ENCODE measurements at regions not wholly inside any gene's neighbourhood (a gene's known extent, or its start where the extent isn't known, plus 50 kb on each side); places are given as distances from the start of the nearest gene placed in this dataset.
A peak's percentile ranks its signal among the peaks of the same experiment; 100 is the strongest.

DNA sequence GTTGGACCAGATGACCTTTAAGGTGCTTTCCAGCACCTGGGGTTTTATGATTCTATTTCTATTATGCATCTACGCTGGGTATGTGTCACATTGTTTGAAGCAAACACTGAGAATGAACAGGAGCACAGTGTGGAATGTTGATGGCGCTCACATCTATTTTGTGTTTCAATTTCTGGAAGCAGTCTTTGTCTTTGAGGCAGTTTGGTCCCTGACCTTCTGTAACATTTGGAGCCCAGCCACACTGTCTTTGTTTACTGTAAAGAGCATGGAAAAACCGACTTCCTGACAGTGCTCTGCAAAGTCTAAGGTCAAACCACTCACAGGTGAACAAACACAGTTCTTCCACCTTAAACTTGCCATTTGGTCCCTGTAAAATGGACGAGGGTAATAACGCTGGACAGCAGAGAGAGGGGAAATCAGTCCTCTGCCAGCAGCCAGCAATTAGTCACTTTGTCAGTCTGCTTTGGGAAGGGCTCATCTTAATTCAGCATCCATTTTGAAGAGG lies 155.5 kb downstream of the PRL start:
- TF ChIP-seq, protein P1, sequence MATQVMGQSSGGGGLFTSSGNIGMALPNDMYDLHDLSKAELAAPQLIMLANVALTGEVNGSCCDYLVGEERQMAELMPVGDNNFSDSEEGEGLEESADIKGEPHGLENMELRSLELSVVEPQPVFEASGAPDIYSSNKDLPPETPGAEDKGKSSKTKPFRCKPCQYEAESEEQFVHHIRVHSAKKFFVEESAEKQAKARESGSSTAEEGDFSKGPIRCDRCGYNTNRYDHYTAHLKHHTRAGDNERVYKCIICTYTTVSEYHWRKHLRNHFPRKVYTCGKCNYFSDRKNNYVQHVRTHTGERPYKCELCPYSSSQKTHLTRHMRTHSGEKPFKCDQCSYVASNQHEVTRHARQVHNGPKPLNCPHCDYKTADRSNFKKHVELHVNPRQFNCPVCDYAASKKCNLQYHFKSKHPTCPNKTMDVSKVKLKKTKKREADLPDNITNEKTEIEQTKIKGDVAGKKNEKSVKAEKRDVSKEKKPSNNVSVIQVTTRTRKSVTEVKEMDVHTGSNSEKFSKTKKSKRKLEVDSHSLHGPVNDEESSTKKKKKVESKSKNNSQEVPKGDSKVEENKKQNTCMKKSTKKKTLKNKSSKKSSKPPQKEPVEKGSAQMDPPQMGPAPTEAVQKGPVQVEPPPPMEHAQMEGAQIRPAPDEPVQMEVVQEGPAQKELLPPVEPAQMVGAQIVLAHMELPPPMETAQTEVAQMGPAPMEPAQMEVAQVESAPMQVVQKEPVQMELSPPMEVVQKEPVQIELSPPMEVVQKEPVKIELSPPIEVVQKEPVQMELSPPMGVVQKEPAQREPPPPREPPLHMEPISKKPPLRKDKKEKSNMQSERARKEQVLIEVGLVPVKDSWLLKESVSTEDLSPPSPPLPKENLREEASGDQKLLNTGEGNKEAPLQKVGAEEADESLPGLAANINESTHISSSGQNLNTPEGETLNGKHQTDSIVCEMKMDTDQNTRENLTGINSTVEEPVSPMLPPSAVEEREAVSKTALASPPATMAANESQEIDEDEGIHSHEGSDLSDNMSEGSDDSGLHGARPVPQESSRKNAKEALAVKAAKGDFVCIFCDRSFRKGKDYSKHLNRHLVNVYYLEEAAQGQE (IDR thresholded peaks at IDR 0.05; ENCODE audit: low read depth) = no peak
- TF ChIP-seq TEAD4 (IDR thresholded peaks at IDR 0.05) (no peak), EGR1 (IDR thresholded peaks at IDR 0.05) (no peak), EP300 (IDR thresholded peaks at IDR 0.05; ENCODE audit: borderline replicate concordance) (no peak), RAD21 (IDR thresholded peaks at IDR 0.05; ENCODE audit: low read depth) (no peak), YY1 (IDR thresholded peaks at IDR 0.05; ENCODE audit: low read depth) (no peak), CEBPB (IDR thresholded peaks at IDR 0.05) (no peak), TCF12 (IDR thresholded peaks at IDR 0.05; ENCODE audit: low read depth) (0 out of 2 replicates have a peak, but pooled peaks have one; percentile 36)
- TF ChIP-seq, protein P2, sequence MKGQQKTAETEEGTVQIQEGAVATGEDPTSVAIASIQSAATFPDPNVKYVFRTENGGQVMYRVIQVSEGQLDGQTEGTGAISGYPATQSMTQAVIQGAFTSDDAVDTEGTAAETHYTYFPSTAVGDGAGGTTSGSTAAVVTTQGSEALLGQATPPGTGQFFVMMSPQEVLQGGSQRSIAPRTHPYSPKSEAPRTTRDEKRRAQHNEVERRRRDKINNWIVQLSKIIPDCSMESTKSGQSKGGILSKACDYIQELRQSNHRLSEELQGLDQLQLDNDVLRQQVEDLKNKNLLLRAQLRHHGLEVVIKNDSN (IDR thresholded peaks at IDR 0.05) = no peak
- TF ChIP-seq, protein P3, sequence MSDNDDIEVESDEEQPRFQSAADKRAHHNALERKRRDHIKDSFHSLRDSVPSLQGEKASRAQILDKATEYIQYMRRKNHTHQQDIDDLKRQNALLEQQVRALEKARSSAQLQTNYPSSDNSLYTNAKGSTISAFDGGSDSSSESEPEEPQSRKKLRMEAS (IDR thresholded peaks at IDR 0.05) = no peak
